Natural killer cell (primary cell): ENCODE measurements at regions not wholly inside any gene's neighbourhood (a gene's known extent, or its start where the extent isn't known, plus 50 kb on each side); places are given as distances from the start of the nearest gene placed in this dataset.

Experiments
- ATAC-seq, 3 donors: fragments of 150-1000 bp in 2 of 3; fragments of 200-7000 bp in 1 of 3; cut with Tn5 transposase; 1 replicate in 1 of 3; 2 replicates in 2 of 3; pipeline ENCODE4 v1.10.0; 2021; ENCODE audit warnings: mild to moderate bottlenecking in 2 of 3, moderate library complexity in 2 of 3
- DNase-seq, 2 donors: peaks; one replicate each; pipeline versions ENCODE4 v3.0.0 to v3.0.0-alpha.2; 2013 to 2021; ENCODE audit warnings: mixed read lengths in 1 of 2
- H3K27ac ChIP-seq: one replicate; pipeline ENCODE4 v1.5.1; 2013; ENCODE audit warnings: mild to moderate bottlenecking, low read length
- H3K27me3 ChIP-seq: one replicate; pipeline ENCODE4 v1.6.1; 2013; ENCODE audit warnings: low read length; ENCODE audit not compliant: control insufficient read depth, insufficient read depth
- H3K36me3 ChIP-seq: one replicate; pipeline ENCODE4 v1.6.1; 2013; ENCODE audit warnings: low read length; ENCODE audit not compliant: control insufficient read depth, insufficient read depth
- H3K4me1 ChIP-seq: one replicate; pipeline ENCODE4 v1.6.1; 2013; ENCODE audit warnings: low read length; ENCODE audit not compliant: control insufficient read depth, insufficient read depth
- H3K4me3 ChIP-seq: one replicate; pipeline ENCODE4 v1.5.1; 2013; ENCODE audit warnings: low read length
- H3K9me3 ChIP-seq: one replicate; pipeline ENCODE4 v1.6.1; 2013; ENCODE audit warnings: low read length; ENCODE audit not compliant: control insufficient read depth, insufficient read depth
- H3K27ac Mint-ChIP-seq, 2 donors: one replicate each; pipeline ENCODE4 v1.8.0; 2022; ENCODE audit warnings: mild to moderate bottlenecking in 2 of 2, mixed read lengths in 2 of 2, moderate library complexity in 1 of 2
- H3K27me3 Mint-ChIP-seq, 2 donors: one replicate each; pipeline ENCODE4 v1.8.0; 2022; ENCODE audit warnings: low read depth in 2 of 2, mixed read lengths in 2 of 2
- H3K36me3 Mint-ChIP-seq: one replicate; pipeline ENCODE4 v1.8.0; 2022; ENCODE audit warnings: mixed read lengths
- H3K4me1 Mint-ChIP-seq, 2 donors: one replicate each; pipeline ENCODE4 v1.8.0; 2022; ENCODE audit warnings: mixed read lengths in 2 of 2
- H3K4me3 Mint-ChIP-seq: one replicate; pipeline ENCODE4 v1.8.0; 2022; ENCODE audit warnings: mild to moderate bottlenecking, moderate library complexity, mixed read lengths
- H3K9me3 Mint-ChIP-seq, 2 donors: one replicate each; pipeline ENCODE4 v1.8.0; 2022; ENCODE audit warnings: mixed read lengths in 2 of 2
- WGBS: methylation state at CpG from one replicate; pipeline ENCODE4 v1.1.7; 2013; ENCODE audit warnings: missing lambda C conversion rate; ENCODE audit not compliant: insufficient coverage; 5-methylcytosine and 5-hydroxymethylcytosine counted together
- intact Hi-C: fragments of 100-400 bp; cut with micrococcal nuclease; formaldehyde crosslinking; loops from one replicate; pipeline ENCODE4 v1.14.2; 2022
- TF ChIP-seq, protein P1 (sequence below): fragments of 200-600 bp; IDR thresholded peaks from one replicate; pipeline ENCODE4 v1.8.0; 2022; ENCODE audit warnings: antibody characterized with exemption

DNA sequence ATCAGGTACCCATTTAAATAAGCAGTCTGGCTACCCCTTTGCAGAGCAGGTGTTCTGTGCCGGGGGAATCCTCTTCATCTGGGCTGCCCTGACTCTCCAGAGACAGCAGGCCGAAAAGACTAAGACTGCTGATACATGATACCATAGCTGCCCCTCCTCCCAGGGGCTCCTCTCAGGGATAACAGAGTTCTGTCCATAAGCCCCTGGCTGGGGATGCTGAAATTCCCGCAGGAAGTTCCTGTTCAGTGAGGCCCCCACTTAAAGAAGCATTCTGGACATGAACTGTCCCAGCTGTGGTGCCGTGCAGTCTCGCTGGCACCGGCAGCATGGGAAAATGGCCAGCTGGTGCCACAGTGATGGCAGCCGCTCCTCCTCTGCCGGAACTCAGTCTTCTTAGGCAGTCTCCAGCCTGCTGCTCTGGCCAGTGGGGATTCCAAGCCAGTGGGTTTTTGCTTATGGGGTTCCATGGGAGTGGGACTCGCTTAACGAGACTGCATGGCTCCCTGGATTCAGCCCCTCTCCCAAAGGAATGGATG, 1026.2 kb downstream of the NAALADL2 start:
- H3K4me1 ChIP-seq: no peaks in the 10 kb centered on the region
- H3K9me3 ChIP-seq: peaks cover 10% of the 10 kb centered on the region
- TF ChIP-seq, protein P1, sequence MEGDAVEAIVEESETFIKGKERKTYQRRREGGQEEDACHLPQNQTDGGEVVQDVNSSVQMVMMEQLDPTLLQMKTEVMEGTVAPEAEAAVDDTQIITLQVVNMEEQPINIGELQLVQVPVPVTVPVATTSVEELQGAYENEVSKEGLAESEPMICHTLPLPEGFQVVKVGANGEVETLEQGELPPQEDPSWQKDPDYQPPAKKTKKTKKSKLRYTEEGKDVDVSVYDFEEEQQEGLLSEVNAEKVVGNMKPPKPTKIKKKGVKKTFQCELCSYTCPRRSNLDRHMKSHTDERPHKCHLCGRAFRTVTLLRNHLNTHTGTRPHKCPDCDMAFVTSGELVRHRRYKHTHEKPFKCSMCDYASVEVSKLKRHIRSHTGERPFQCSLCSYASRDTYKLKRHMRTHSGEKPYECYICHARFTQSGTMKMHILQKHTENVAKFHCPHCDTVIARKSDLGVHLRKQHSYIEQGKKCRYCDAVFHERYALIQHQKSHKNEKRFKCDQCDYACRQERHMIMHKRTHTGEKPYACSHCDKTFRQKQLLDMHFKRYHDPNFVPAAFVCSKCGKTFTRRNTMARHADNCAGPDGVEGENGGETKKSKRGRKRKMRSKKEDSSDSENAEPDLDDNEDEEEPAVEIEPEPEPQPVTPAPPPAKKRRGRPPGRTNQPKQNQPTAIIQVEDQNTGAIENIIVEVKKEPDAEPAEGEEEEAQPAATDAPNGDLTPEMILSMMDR: no peak
- H3K27ac Mint-ChIP-seq: no peak overlapping the region
- no peak for ATAC-seq
- H3K27me3 ChIP-seq: no peaks in the 10 kb centered on the region
- H3K9me3 Mint-ChIP-seq: peaks cover 15 to 34% of the 10 kb centered on the region in 2 donors
- WGBS: 94% methylated on average over 10 of the region's 10 CpGs
- no peaks in the 10 kb centered on the region for H3K27me3 Mint-ChIP-seq
- no peak overlapping the region for H3K4me3 ChIP-seq
- H3K4me3 Mint-ChIP-seq: no peak overlapping the region
- no peak overlapping the region for H3K27ac ChIP-seq
- H3K36me3 ChIP-seq: no peaks in the 10 kb centered on the region
- intact Hi-C loops: no loop called here
- no peaks in the 10 kb centered on the region for H3K4me1 Mint-ChIP-seq
- no peak for DNase-seq
- H3K36me3 Mint-ChIP-seq: no peaks in the 10 kb centered on the region

DNA sequence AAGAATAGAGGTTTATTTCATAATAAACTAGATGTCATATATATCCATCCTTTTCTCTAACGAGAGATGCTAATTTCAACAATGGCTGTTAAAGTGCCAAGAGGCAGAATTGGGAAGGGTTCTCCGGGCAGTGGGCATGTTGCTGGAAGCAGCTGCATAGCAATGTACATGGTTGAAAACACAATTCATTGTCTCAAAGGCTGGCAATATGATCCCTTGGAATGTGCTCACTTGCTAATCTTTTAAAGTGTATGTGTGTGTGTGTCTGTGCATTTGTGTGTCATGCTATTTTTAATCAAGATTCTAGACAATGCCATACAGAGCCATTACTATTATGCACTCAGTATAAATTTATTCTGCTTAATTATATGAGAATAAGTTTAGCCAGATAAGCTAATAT, 1020.3 kb downstream of the NAALADL2 start:
- DNase-seq (no peak), ATAC-seq (no peak)
- Histone ChIP-seq H3K4me3 (no peak overlapping the region), H3K4me1 (no peaks in the 10 kb centered on the region), H3K36me3 (no peaks in the 10 kb centered on the region), H3K27me3 (no peaks in the 10 kb centered on the region), H3K9me3 (peaks cover 2% of the 10 kb centered on the region), H3K27ac (no peak overlapping the region)
- no peak overlapping the region for H3K4me3 Mint-ChIP-seq
- H3K27ac Mint-ChIP-seq: no peak overlapping the region
- 98% methylated on average over 2 of the region's 2 CpGs for WGBS
- no peaks in the 10 kb centered on the region for H3K27me3 Mint-ChIP-seq
- no peaks in the 10 kb centered on the region for H3K4me1 Mint-ChIP-seq
- TF ChIP-seq, protein P1: no peak
- H3K36me3 Mint-ChIP-seq: no peaks in the 10 kb centered on the region
- intact Hi-C loops: no loop called here
- peaks cover 17 to 28% of the 10 kb centered on the region in 2 donors for H3K9me3 Mint-ChIP-seq

DNA sequence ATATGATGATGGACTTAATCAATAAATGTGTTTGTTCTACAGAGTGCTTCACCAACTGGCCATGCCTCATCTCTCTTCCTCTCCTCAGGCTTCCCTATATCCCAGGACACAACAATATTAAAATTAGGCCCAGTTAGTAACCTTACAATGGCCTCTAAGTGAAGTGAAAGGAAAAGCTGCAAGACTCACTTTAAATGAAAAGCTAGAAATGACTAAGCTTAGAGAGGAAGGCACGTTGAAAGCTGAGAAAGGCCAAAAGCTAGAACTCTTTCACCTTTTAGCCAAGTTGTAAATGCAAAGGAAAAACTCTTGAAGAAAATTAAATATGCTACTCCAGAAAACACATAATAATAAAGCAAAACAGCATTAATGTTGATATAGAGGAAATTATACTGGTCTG, 1010.3 kb downstream of the NAALADL2 start:
- ATAC-seq: no peak
- 80% methylated on average over 1 of the region's 1 CpG for WGBS
- no peak overlapping the region for H3K27ac Mint-ChIP-seq

More for the DNA sequence above, 1010.3 kb downstream of the NAALADL2 start:
- Histone ChIP-seq H3K27ac (no peak overlapping the region), H3K36me3 (no peaks in the 10 kb centered on the region), H3K4me3 (no peak overlapping the region), H3K9me3 (no peaks in the 10 kb centered on the region), H3K4me1 (no peaks in the 10 kb centered on the region), H3K27me3 (no peaks in the 10 kb centered on the region)
- no peaks in the 10 kb centered on the region for H3K4me1 Mint-ChIP-seq
- TF ChIP-seq, protein P1: no peak
- intact Hi-C loops: no loop called here
- H3K9me3 Mint-ChIP-seq: peaks cover 2 to 19% of the 10 kb centered on the region in 2 donors
- H3K4me3 Mint-ChIP-seq: no peak overlapping the region
- no peaks in the 10 kb centered on the region for H3K27me3 Mint-ChIP-seq
- no peak for DNase-seq
- H3K36me3 Mint-ChIP-seq: no peaks in the 10 kb centered on the region
